GDM1 (cell line): ENCODE measurements at regions not wholly inside any gene's neighbourhood (a gene's known extent, or its start where the extent isn't known, plus 50 kb on each side); places are given as distances from the start of the nearest gene placed in this dataset.
"Not testable (repeated sequence)": the region's sequence is repeated elsewhere in the genome, so short reads cannot be mapped to it uniquely, and the experiment has no call there.

Experiments
- DNase-seq: peaks from one replicate; lab custom pipeline; 2025; lab: John Stamatoyannopoulos, UW

DNA sequence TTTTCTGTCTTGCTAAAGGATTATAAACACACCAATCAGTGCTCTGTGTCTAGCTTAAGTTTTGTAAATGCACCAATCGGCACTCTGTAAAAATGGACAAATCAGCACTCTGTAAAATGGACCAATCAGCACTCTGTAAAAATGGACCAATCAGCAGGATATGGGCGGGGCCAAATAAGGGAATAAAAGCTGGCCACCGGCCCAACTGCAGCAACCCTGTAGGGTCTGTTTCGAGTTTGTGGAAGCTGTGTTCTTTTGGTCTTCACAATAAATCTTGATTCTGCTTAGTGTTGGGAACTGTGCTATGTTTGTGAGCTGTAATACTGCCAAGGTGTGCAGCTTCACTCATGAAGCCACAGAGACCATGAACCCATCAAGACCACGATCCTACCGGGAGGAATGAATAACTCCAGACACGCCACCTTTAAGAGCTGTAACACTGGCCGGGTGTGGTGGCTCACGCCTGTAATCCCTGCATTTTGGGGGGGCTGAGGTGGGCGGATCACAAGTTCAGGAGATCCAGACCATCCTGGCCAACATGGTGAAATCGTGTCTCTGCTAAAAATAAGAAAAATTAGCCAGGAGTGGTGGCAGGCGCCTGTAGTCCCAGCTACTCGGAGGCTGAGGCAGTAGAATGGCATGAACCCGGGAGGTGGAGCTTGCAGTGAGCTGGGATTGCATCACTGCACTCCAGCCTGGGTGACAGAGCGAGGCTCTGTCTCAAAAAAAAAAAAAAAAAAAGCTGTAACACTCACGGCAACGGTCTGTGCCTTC lies 133.0 kb upstream of the GDF10 start:
- not testable (repeated sequence) for DNase-seq

DNA sequence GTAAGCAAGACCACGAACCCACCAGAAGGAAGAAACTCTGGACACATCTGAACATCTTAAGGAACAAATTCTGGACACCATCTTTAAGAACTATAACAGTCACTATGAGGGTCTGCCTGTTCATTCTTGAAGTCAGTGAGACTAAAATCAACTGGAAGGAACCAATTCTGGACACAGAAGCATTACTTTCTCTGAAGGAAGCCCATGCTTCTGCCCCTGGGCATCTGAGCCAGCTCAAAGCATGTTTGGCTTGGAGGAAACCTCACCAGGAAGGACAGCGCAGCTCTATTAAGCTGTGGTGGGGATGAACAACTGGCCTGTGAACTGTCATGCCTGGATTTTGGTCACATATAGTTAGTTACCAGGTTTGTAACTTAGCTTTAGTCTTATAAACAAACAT lies 132.4 kb upstream of the GDF10 start:
- DNase-seq: no peak

DNA sequence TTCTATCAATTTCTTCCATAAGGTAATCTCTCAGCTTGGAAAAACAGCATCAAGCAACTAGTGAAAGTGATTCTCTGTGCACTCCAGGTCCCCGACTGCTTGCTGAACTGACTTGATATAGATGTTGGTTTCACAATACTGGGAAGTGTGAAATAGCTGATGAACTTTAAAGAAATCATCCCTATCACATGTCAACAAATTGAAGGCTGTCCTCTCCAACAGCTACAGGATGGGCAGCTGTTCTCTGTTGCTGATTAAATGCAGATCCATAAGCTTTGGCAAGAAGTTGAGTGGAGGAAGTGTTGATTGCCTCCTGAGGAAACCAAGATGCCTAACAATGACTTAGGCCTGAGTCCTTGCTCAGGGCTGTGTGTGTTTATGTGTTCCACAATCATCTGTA lies 130.4 kb upstream of the GDF10 start:
- DNase-seq: no peak

DNA sequence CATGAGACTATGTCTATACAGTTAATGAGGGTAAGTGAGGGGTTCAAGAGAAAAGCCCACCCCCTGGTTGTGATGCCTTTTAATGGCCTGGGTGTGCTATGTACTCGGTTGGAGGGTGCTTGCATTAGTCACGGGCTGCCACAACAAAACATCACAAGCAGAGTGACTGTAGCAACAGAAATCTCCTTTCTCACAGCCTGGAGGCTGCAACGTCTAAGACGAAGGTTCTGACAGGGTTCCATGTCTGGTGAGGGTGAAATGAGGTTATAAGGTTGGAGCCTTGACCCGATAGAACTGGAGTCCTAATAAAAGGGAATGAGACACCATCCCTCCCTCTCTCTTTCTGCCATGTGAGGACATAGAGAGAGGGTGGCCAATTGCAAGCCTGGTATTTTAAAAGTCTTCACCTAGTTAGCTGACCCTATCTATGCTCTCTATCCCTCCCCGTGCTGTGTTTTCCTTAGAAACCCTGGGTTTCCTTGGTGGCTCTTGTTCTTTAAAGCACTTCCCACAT lies 126.0 kb upstream of the GDF10 start:
- DNase-seq: no peak

DNA sequence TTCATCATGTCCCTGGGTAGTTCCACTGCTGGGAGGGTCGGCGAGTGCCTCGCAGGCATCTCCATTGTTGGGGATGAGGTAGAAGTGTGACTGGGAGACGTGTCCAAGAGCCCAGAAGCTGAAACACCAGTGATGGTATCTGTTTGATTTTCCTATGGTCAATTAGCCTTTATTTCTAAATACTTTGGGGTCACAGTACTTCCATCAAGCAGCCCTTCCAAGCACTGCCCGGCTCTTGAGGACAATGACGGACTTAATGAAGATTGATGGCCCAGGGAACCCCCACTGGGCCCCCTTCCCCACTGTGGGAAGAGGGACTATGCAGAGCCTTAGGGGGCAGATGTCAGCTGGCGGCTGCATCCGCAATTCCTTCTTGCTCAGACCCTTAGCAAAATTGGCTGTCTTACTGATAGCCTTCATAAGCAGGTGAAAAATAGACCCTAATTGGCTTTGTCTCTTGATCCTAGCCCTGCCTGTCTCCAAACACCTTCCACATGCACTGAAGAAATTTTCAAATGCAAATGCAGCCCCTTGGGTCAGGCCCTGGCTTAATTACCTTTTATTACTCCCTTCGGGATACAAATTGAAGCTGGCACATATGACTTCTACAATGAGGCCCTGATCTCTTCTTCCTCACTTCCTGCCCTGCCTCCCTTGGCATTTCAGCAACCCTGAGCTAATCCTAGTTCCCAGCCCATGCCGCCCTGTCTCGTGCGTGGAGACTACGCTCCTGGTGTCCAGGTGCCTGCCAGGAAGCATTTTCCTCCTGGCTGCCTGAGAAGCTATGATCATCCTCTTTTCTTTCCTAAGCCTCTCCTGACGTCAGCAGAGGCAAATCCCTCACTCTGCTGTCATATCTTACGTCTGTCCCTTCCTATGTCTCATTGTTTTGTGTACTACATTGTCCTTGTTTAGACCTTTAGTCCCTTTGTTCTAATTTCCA lies 124.5 kb upstream of the GDF10 start:
- no peak for DNase-seq

DNA sequence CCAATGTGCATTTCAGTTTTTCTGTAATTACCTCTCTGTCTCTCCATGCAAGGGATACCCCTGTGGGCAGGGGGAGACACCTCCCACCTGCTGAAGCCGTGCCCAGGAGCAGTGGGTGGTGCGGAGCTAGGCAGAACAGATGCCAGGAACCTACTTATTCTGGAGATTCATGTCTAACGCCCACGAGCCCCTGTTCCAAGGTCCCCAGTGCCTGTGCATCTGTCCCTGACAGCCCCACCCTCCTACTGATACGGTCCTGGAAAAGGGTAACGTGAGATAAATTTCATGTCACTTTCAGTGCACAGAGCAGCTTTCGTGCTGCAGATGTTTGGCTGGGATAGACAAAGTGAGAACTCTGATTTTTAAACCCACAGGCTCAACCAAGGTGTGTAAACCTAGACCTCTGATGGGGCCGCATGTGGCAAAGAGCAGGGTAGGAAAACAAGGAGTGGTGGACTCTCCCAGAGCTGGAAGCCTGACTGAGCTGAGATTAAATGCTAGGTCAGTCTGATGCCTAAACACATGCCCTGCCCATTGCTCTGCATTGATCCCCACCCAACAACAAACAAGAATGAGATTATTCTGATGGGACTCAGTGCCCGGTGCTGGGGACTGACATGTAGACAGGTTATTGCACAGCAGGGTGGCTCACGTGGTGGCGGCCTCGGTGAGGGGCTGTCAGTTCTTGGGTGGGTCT lies 123.6 kb upstream of the GDF10 start:
- no peak for DNase-seq

DNA sequence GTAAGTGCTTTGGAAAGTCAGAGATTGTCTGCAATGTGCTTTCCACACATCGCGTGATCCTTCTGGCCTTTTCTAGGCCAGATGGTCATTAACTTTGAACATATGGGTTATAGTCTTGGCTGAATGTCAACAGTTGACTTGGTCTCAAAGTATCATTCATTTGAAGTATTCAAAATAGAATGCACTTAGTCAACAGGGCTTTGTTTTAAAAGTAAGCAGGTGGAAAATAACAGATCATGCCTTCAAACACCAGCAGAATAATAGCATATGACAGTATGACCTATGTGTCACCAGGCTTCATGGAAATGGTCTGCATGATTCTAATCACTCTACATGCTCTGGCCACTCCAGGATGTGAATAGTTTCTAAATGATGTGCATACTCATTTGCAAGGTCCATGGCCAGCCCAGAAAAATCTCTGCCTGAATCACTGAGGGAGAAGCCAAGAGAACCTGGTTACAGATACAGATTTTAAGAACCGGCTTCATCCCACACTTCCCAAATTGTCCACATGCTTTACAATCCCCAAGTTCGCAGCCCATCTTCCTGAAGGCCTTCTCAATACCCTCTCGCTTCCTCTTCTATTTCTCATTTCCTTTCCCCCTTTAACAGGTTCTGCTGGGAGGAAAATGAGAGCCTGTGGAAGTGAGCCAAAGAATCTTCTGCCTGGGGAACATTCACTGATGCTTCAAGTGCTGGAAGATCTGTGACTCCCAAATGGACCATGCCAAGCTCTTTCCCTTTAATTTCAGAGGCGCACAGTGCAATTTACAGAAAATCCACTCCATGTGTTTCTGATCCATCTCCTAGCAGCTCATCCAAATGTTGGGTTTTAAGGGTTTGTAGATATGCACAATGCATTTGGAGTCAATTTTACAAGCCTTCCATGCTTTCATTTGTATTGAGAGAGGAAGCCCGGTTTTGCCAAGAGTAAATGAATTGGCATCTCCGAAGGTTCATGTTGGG lies 122.8 kb upstream of the GDF10 start:
- no peak for DNase-seq

DNA sequence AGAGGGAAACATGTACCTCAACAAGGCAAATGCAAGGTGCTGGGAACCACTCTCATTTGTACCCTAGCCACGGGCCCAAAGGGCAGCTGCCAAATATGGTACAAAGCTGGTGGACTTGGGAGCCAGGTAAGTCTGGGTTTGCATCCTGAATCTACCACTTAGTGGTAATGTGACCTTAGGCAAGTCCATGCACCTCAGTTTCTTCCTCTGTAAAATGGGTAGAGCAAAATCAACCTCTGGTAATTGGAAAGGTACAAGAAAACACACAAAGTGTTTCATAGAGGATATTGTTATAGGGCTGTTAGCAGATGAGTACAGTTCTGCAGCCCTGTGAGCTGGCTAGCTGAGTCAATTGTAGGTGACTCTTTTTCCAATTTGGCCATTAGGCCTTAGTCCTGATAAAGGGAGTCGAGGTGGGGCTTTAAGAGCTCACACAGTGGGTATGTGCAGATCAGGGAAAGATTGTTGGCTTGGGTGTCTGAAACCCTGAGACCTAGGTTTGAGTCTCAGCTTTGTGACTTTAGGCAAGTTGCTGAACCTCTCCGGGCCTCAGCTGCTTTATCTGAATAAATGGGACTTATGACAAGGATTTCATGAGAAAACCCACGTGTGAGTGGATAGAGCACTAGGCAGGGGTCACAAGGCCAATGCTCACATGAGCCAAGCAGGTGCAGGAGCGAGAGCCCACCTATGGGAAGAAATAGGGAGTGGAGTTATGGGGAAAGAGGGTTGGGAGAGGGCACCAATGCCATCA lies 121.3 kb upstream of the GDF10 start:
- DNase-seq: no peak

DNA sequence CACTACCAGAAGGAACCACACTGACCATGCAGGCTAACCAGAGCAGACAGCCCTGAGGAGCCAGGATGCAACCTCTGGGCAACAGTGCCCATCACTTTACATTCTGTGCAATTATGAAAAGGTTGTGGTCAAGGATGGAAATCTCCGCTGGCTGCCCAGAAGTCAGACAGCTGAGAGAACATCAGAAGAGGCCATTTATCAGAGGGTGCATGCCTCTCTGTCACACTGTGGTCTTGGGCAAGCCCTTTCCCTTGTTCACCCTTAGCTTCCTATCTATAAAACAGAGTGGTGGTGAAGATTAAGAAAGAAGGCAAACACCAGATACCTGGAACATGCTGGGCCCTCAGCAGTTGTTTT lies 120.7 kb upstream of the GDF10 start:
- DNase-seq: no peak

DNA sequence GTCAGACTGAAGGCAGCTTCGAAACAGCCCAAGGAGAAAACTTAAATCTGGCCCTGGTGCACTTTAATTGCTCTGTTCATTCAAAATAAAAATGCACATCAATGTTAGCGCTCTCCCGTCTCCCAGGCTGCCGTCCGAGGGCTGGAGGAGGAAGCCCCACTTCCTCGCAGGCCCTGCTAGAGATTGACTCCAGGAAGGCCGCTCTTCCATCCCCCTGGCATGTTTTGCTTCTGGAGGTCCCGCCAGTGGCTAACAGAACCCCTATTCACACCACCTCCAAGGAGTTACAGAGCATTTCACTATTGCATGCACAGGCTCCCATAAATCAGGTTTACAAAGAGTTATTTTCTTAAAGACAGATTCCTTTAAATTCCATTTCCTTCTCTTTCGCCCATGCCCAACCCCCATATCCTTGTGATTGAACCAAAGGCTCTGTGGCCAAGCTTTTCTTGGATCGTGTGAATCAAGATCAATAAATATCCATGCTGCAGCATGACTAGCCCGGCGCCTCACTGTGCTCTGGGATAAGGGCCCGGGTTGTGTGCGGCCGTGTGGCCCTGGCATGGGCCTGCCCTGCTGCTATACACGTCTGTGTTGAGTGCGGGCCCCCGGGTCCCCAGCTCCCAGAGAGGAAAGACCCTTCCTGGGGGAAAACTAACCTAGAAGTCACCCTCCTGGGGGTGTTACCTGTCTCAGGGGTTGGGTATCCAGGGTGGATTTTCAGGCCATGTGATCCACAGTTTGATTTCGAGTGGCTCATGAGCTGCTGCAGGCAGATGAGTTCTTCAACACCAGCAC lies 118.7 kb upstream of the GDF10 start:
- DNase-seq: no peak

DNA sequence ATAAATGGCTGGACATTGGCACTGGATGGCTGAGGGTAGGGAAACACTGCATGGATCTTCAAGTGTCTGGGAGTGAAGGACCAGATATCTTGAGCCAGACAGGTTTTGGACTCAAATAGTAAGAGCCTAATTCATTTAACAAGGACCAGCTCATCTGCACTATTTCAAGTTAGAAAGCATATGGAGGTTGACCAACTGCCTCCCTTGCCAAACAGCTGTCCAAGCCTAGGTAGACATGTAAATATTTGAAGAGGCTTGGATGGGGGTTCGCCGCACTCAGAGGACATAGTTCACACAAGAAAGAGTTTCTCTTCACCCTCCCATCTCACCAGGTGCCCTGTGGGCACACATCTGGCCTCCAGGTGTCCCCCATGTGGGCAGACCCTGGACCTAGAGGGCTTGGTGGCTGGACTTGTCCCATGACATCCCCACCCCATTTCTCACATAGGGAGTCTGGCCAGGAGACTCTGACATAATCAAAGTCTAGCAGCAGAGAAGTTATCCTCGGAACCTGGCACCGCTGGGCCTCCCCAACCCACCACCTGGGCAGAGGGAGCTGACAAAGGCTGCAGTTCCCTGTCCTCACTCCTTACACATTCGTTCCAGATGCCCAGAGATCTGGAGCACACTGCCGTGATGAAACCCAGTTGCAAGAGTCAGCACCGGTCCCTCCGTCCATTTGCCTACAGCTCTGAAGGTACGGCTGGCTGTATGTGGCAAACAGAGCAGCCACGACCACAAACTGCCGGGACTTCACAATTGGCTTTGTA lies 116.9 kb upstream of the GDF10 start:
- DNase-seq: no peak

DNA sequence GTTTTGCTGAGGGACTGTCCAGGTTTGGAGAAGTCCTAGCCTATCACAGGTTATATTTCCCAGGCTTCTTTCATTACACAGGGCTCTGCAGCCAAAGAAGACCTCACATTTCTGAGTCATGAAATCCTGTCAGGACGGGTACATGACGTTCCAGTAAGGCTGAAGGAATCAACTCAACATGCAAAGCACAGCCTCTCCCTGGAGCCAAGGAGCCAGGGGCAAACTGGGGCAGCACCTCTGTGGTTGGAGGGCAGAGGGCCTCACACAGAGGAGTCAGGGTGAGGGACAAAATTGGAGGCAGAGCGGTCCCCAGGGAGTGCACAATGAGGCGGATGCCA lies 116.3 kb upstream of the GDF10 start:
- no peak for DNase-seq

DNA sequence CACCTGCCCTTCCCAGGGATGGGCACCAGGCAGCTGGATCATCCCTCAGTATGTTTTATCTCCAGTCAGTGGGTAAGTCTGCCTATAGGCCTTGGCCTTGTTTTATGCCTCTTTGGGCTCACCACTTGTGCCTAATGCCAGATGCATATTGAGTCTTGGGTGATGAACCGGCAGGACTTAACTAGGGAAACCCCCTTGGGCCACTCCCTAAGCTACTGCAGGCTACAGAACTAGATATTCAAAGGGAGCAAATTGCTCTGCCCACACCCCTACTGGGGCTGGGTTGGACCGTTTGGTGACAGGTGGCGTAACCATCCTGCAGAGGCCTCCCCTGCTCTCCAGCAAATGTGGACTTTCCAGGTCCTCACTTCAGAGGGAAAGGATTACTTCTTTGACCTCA lies 115.7 kb upstream of the GDF10 start:
- no peak for DNase-seq

DNA sequence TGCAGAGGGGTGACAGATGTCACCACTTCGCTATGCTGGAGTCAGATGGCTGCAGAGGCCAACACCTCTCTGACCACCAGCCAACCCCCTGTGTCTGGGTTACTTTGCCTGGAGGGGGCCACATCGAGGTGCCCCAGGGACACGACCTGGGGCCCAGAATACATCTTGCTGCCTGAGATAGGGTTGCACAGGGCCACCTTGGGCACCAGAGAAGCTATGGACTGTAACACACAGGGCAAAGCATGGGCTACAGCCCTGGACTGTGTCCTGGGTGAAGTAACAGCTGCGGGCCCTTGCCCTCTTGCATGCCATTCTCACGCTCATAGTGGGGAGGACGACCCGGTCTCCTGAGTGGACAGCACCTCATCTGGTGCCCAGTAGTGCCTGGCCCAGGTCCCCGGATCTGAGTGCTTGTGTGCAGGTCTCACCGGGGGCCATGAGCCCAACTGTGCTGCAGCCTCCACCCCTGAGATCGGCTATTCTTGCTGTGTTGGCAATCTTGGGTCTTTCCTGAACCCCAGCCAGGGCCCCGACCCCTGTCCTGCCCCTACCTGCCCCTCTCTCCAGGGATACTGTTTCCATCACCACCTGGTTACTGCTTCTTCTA lies 115.2 kb upstream of the GDF10 start:
- DNase-seq: no peak

DNA sequence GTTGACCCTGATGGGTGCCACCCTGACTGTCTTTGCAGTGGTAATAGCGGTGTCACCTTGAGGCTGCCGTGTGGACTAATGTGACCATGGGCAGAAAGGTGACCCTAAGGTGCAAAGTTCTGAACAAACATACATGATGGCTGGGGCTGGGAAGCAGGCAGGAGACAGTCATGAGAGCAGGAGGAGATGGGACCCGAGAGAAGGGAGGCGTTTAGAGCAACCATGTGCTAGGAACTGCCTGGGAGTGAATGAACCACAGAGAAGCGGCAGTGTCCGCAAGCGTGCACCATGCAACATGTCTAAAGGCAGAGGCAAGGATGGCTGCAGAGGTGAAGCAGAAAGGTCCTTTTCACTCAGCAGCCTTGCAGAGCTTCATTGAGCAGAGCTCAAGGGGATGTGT lies 113.1 kb upstream of the GDF10 start:
- no peak for DNase-seq

DNA sequence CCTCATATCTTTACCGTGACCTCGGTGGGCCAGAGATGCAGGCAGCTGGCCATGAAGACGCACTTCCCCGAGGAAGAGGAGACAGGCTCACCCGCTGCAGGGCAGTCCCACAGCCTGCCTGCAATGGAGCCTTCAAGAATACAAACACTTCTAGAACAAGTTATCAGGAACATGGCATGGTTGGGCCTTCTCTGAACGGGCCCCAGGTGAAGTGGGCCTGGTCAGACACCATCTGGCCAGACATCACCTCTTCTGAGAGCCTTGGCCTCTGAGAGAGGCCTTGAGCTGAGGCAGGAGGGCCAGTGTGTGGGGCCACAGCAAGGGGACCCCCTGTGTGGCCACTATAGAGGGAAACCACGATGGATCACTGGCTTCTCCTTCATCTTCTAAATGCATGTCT lies 112.4 kb upstream of the GDF10 start:
- no peak for DNase-seq

DNA sequence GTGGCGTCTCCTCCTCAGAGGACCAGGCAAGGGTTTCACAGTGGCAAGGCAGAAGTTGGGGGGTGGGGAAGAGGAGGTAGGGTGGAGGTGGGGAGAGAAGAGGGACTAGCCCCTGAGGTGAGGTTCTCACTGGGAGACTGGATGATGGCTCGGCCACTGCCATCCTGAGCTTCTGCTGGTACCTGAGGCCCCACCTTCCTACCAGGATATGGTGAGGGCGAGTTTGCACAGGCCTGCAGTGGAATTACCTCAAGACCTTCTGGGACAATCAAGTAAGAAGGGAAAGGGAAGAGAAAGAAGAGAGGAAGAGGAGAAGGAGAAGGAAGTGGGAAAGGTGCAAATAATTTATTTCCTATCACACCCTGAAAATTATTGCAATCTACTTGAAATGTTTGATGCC lies 111.8 kb upstream of the GDF10 start:
- DNase-seq: no peak

DNA sequence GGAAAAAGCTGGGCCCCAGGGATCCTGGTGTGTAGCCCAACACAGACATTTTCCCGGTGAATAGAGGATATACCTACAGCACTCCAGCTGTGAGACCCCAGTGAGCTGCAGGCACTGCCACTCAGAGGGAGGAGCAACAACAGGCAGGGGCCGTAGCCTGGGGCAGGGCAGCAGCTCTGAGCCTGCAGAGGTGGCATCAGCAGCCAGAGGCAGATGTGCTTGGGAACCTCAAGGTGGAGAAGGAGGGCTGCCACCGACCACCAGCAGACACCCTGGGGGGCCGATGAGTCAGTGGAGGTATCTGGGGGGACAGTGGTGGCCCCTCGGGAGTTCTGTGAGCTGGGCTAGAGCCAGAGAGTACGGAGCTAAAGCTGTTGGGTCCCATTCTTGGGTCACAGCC lies 110.2 kb upstream of the GDF10 start:
- DNase-seq: no peak

DNA sequence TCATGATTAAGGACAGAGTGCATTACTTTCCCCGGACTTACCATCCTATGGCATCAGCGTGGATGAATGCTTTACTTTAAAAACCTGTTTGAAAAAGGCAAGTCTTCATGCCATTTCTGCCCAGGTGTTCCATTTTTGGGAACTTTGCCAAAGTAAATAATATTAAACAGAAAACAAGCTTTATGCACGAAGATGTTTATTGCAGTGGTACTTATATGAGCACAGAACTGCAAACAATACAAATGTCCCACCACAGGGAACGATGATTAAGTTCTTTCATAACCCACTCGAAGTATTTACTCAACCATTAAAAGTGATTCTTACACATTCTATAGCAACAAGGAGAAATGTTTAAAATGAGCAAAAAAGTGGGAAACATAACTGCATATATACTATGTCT lies 109.7 kb upstream of the GDF10 start:
- DNase-seq: no peak
